GM19372 (cell line): ENCODE measurements at regions not wholly inside any gene's neighbourhood (a gene's known extent, or its start where the extent isn't known, plus 50 kb on each side); places are given as distances from the start of the nearest gene placed in this dataset.

ENCODE experiments used
- ATAC-seq: cut with Tn5 transposase; IDR thresholded peaks from one replicate; pipeline ENCODE4 v1.9.1; 2021; ENCODE audit warnings: mild to moderate bottlenecking, low read depth, moderate library complexity; ENCODE audit not compliant: unreplicated experiment

- no peak for ATAC-seq
Measured at GRCh38 chr17:34146440-34147043, 108.5 kb upstream of the CCL2 start.

GRCh38 chr17:34151102-34151501 lies 104.0 kb upstream of the CCL2 start:
- no peak for ATAC-seq

GRCh38 chr17:34153991-34154390 lies 101.1 kb upstream of the CCL2 start:
- no peak for ATAC-seq

GRCh38 chr17:34154961-34155730 lies 99.9 kb upstream of the CCL2 start:
- no peak for ATAC-seq

GRCh38 chr17:34155947-34156346 lies 99.1 kb upstream of the CCL2 start:
- no peak for ATAC-seq

- no peak for ATAC-seq
Measured at GRCh38 chr17:34156401-34156740, 98.7 kb upstream of the CCL2 start.

GRCh38 chr17:34156741-34157589 lies 98.1 kb upstream of the CCL2 start:
- no peak for ATAC-seq

GRCh38 chr17:34161690-34162089 lies 93.4 kb upstream of the CCL2 start:
- ATAC-seq: no peak

- ATAC-seq: no peak
Measured at GRCh38 chr17:34163123-34163522, 92.0 kb upstream of the CCL2 start.

- ATAC-seq: no peak
Measured at GRCh38 chr17:34163646-34164045, 91.4 kb upstream of the CCL2 start.

- ATAC-seq: no peak
Measured at GRCh38 chr17:34164837-34165236, 90.2 kb upstream of the CCL2 start.

GRCh38 chr17:34166352-34166751 lies 88.7 kb upstream of the CCL2 start:
- ATAC-seq: no peak

- no peak for ATAC-seq
Measured at GRCh38 chr17:34167354-34167753, 87.7 kb upstream of the CCL2 start.

- no peak for ATAC-seq
Measured at GRCh38 chr17:34168989-34169388, 86.1 kb upstream of the CCL2 start.

GRCh38 chr17:34169496-34169895 lies 85.6 kb upstream of the CCL2 start:
- no peak for ATAC-seq

- ATAC-seq: no peak
Measured at GRCh38 chr17:34171245-34171818, 83.8 kb upstream of the CCL2 start.

GRCh38 chr17:34172390-34172918 lies 82.6 kb upstream of the CCL2 start:
- ATAC-seq: no peak

- ATAC-seq: no peak
Measured at GRCh38 chr17:34173241-34173640, 81.8 kb upstream of the CCL2 start.

- ATAC-seq: no peak
Measured at GRCh38 chr17:34174496-34174895, 80.6 kb upstream of the CCL2 start.

- ATAC-seq: no peak
Measured at GRCh38 chr17:34176440-34176839, 78.6 kb upstream of the CCL2 start.

- no peak for ATAC-seq
Measured at GRCh38 chr17:34177642-34178041, 77.4 kb upstream of the CCL2 start.
